ENCODE measurements at regions not wholly inside any gene's neighbourhood (a gene's known extent, or its start where the extent isn't known, plus 50 kb on each side); places are given as distances from the start of the nearest gene placed in this dataset.

DNA sequence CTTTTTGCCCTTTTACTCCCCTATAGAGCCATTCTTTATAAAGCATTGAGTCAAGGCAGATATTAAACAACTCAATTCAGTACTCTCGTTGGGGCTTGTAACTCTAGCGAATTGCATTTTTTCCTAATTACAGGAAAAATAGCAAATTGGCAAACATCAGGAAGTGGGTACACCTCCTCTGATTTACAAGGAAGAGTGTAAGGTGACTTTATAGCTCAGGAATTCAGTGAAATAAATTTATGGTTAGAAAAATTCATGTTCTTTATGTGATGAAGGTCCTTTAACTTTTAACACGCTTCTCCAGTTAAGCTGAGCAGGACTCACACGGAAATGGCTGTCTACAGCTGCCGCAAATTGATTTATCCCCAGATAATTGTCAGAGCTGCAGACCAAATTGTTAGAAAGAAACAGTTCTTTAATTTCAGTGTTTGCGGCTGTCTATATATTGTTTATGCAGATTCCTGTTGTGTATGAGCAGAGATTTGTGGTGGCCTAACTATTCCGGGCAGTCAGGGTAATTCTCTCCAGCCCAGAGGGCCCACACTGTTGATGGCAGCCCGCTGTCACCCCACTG lies 151.1 kb upstream of the MKI67 start:
- no peak for TF ChIP-seq POLR2AphosphoS5 (IDR thresholded peaks at IDR 0.05; ENCODE audit: low read depth, low read length)
- no peak for TF ChIP-seq POLR2A (IDR thresholded peaks at IDR 0.05; ENCODE audit: low read depth, low read length)
- TF ChIP-seq TAF1 (IDR thresholded peaks at IDR 0.05; ENCODE audit: low read depth, low read length): no peak
- TF ChIP-seq SPI1 (IDR thresholded peaks at IDR 0.05; ENCODE audit: low read depth, low read length): no peak
- TF ChIP-seq POU2F2 (IDR thresholded peaks at IDR 0.05; ENCODE audit: low read depth, low read length): no peak
- no peak for TF ChIP-seq PAX5 (IDR thresholded peaks at IDR 0.05; ENCODE audit: insufficient read depth, low read length, severe bottlenecking)

Data from GM12891 (cell line).